GM18951 (cell line): ENCODE measurements at regions not wholly inside any gene's neighbourhood (a gene's known extent, or its start where the extent isn't known, plus 50 kb on each side); places are given as distances from the start of the nearest gene placed in this dataset.

ENCODE experiments used
- POLR2A ChIP-seq: IDR thresholded peaks from 4 replicates; pipeline ENCODE4 v1.6.1; 2011; ENCODE audit warnings: mild to moderate bottlenecking; ENCODE audit not compliant: insufficient read length, insufficient read depth; ENCODE audit errors: extremely low read depth
- in situ Hi-C: fragments of 300-500 bp; cut with MboI; formaldehyde crosslinking; loops from one replicate; pipeline ENCODE4 v1.12.0; 2022; ENCODE audit warnings: low sequenced_read_pairs, mixed read lengths, inconsistent platforms; ENCODE audit not compliant: unreplicated experiment

GRCh38 chr19:27673986-27674385, 1539.0 kb downstream of the UQCRFS1 start:
- in situ Hi-C loops, result no loop called here
- TF ChIP-seq POLR2A, result no peak

DNA sequence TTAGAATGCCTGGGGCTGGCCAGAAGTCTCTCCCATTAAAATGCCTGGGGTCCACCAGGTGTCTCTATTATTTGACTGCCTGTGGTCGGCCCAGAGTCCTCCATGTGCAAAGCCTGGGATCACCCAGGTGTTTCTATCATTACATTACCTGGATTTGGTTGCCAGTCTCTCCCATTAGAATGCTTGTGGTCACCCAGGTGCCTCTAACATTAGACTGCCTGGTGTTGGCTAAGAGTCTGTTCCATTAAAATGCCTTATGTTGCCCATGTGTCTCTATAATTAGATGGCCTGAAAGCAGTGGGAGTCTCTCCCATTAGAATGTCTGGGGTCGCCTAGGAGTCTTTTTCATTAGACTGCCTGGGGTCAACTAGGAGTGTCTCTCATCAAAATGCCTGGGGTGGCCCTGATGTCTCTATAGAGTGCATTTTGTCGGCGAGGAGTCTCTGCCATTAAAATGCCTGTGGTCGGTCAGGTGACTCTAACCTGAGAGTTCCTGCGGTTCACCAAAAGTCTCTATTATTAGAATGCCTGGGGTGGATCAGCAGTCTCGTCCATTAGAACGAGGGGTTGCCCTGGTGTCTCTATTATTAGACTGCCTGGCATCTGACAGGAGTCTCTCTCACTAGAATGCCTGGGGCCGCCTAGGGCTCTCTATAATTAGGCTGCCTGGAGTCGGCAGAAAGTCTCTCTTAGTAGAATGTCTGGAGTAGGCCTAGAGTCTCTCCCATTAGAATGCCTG, 1540.5 kb downstream of the UQCRFS1 start:
- in situ Hi-C loops, result no loop called here

GRCh38 chr19:27671876-27672275, 1541.1 kb downstream of the UQCRFS1 start:
- in situ Hi-C loops, result no loop called here
- no peak for TF ChIP-seq POLR2A

More for the DNA sequence above, 1540.5 kb downstream of the UQCRFS1 start:
- TF ChIP-seq POLR2A, result no peak

DNA sequence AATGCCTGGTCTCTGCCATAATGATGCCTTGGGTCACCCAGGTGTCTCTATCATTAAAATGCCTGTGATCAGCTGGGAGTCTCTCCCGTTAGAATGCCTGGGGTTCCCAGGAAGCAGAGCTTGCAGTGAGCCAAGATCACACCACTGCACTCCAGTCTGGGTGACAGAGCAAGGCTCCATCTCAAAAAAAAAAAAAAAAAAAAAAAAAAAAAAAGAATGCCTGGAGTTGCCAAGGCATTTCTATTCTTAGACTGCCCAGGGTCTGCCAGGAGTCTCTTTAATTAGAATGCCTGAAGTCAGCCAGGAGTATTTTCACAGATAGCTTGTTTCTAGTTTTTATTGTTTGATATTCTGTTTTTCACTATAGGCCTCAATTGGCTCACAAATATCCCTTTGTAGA, 1552.5 kb downstream of the UQCRFS1 start:
- TF ChIP-seq POLR2A, result no peak
- in situ Hi-C loops, result no loop called here

DNA sequence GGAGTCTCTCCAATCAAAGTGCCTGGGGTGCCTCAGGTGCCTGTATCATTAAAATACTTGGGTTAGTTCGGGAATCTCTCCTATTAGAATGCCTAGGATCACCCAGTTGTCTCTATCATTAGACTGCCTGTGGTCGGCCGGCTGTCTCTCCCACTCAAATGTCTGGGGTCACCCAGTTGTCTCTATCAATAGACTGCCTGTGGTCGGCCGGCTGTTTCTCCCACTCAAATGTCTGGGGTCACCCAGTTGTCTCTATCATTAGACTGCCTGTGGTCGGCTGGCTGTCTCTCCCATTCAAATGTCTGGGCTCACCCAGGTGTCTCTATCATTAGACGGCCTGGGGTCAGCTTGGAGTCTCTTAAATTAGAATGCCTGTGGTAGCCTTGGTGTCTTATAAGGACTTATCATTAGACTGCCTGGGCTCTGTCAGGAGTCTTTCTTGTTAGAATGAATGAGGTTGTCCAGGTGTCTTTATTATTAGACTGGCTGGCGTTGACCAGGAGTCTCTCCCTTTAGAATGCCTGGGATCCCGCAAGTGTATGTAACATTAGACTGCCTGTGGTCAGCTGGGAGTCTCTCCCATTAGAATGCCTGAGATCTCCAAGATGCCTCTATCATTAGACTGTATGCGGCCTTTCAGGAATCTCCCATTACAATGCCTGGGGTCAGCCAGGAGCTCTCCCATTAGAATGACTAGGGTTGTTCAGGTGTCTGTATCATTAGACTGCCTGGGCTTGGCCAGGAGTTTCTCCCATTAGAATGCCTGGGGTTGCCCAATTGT, 1555.5 kb downstream of the UQCRFS1 start:
- no peak for TF ChIP-seq POLR2A
- in situ Hi-C loops, result no loop called here

DNA sequence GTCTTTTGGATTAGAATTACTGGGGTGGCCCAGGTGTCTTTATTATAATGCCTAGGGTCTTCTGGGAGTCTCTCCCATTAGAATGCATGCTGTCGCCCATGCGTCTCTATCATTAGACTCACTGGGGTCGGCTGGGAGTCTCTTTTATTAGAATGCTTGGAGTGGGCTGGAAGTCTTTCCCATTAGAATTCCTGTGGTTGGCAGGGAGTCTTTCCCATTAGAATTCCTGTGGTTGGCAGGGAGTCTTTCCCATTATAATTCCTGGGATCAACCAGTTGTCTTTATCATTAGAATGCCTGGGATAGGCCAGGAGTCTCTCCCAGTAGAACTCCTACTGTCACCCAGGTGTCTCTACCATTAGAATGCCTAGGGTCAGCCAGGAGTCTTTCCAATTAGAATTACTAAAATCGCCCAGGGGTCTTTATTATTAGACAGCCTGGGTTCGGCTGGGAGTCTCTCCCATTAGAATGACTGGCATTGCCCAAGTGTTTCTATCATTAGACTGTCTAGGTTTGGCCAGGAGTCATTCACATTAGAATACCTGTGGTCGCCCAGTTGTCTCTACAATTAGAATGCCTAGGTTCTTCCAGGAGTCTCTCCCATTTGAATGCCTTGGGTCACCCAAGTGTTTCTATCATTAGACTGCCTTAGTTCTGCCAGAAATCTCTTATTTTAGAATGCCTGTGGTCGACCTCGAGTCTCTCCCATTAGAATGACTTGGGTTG, 1558.5 kb downstream of the UQCRFS1 start:
- in situ Hi-C loops, result no loop called here
- TF ChIP-seq POLR2A, result no peak

DNA sequence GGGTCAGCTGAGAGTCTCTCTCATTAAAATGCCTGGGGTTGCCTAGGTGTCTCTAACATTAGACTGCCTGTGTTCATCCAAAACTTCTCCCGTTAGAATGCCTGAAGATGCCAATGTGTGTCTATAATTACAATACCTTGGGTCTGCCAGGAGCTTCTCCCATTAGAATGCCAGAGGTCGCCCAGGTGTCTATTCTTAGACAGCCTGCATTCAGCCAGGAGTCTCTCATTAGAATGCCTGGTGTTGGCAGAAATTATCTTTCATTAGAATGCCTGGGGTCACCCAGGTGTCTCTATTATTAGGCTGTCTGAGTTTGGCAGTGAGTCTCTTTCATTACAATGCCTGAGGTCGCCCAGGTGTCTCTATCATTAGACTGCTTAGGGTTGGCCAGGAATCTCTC, 1560.2 kb downstream of the UQCRFS1 start:
- no peak for TF ChIP-seq POLR2A

DNA sequence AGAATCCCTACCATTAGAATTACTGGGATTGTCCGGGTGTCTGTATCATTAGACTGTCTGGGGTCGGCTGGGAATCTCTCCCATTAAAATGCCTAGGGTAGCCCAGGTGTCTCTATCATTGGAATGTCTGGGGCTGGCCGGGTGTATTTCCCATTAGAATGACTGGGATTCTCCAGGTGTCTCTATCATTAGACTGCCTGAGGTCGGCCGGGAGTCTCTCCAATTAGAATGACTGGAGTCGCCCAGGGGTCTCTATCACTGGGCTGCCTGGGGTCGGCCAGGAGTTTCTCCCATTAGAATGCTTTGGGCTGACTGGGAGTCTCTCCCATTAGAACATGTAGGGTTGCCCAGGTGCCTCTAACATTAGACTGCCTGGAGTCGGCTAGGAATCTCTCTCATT, 1560.7 kb downstream of the UQCRFS1 start:
- in situ Hi-C loops, result no loop called here
- TF ChIP-seq POLR2A, result no peak

More for the DNA sequence above, 1560.2 kb downstream of the UQCRFS1 start:
- in situ Hi-C loops, result no loop called here

- TF ChIP-seq POLR2A, result no peak
- in situ Hi-C loops, result no loop called here
These were observed 1565.5 kb downstream of the UQCRFS1 start for GRCh38 chr19:27647423-27647822.

- in situ Hi-C loops, result no loop called here
- TF ChIP-seq POLR2A, result no peak
These were observed 1577.5 kb downstream of the UQCRFS1 start for GRCh38 chr19:27635401-27635800.

GRCh38 chr19:27618006-27618405, 1594.9 kb downstream of the UQCRFS1 start:
- TF ChIP-seq POLR2A, result no peak
- in situ Hi-C loops, result no loop called here

- no peak for TF ChIP-seq POLR2A
- in situ Hi-C loops, result no loop called here
These were observed 1632.0 kb downstream of the UQCRFS1 start for GRCh38 chr19:27580906-27581305.
